ENCODE measurements at regions not wholly inside any gene's neighbourhood (a gene's known extent, or its start where the extent isn't known, plus 50 kb on each side); places are given as distances from the start of the nearest gene placed in this dataset.
A peak's percentile ranks its signal among the peaks of the same experiment; 100 is the strongest.

- H3K4me3 Mint-ChIP-seq = no peak overlapping the region
- ATAC-seq = no peak
- H3K4me1 Mint-ChIP-seq = peaks cover 28% of the 10 kb centered on the region
- no peak for DNase-seq (ENCODE audit: low spot score)
- ChIA-PET POLR2A (no interaction called here), CTCF (no interaction called here)
- no peak overlapping the region for H3K27ac Mint-ChIP-seq
- no peaks in the 10 kb centered on the region for H3K9me3 Mint-ChIP-seq
- H3K27me3 Mint-ChIP-seq (ENCODE audit: low read depth) = no peaks in the 10 kb centered on the region
- no peaks in the 10 kb centered on the region for H3K36me3 Mint-ChIP-seq
- no peak for TF ChIP-seq ZBTB21 (CRISPR knock-in tag; IDR thresholded peaks at IDR 0.05; ENCODE audit: borderline replicate concordance)
- no peak for TF ChIP-seq NR2C2 (CRISPR knock-in tag; IDR thresholded peaks at IDR 0.05)
- TF ChIP-seq AR (CRISPR knock-in tag; IDR thresholded peaks at IDR 0.05) = no peak
- TF ChIP-seq SP1 (CRISPR knock-in tag; conservative IDR thresholded peaks at IDR 0.05) = no peak
- TF ChIP-seq NFYB (CRISPR knock-in tag; conservative IDR thresholded peaks at IDR 0.05; ENCODE audit: low read depth) = no peak
- no peak for TF ChIP-seq SMAD3 (CRISPR knock-in tag; IDR thresholded peaks at IDR 0.05; ENCODE audit: borderline replicate concordance)
- no peak for TF ChIP-seq TP53 (CRISPR knock-in tag; IDR thresholded peaks at IDR 0.05)
- TF ChIP-seq FOXP4 (CRISPR knock-in tag; IDR thresholded peaks at IDR 0.05) = no peak
- no peak for TF ChIP-seq ZNF138 (CRISPR knock-in tag; conservative IDR thresholded peaks at IDR 0.05)
- no peak for TF ChIP-seq RELA (CRISPR knock-in tag; IDR thresholded peaks at IDR 0.05; ENCODE audit: borderline replicate concordance)
- no peak for TF ChIP-seq ZNF512 (CRISPR knock-in tag; IDR thresholded peaks at IDR 0.05; ENCODE audit: borderline replicate concordance)
- no peak for TF ChIP-seq FOXP1 (CRISPR knock-in tag; IDR thresholded peaks at IDR 0.05; ENCODE audit: borderline replicate concordance)
Measured at GRCh38 chr9:119761812-119762211, 392.6 kb upstream of the BRINP1 start.

- H3K27ac Mint-ChIP-seq = no peak overlapping the region
- H3K9me3 Mint-ChIP-seq = no peaks in the 10 kb centered on the region
- ChIA-PET POLR2A (no interaction called here), CTCF (no interaction called here)
- ATAC-seq (peak; percentile 20; the same call in 1 of the 2 replicates), DNase-seq (ENCODE audit: low spot score) (no peak)
- no peaks in the 10 kb centered on the region for H3K36me3 Mint-ChIP-seq
- TF ChIP-seq FOXP4 (CRISPR knock-in tag; IDR thresholded peaks at IDR 0.05) (peak; percentile 57; the same call in 1 of the 2 replicates), ZNF532 (CRISPR knock-in tag; IDR thresholded peaks at IDR 0.05; ENCODE audit: borderline replicate concordance) (no peak), NR2C2 (CRISPR knock-in tag; IDR thresholded peaks at IDR 0.05) (no peak)
- no peak overlapping the region for H3K4me3 Mint-ChIP-seq
- H3K27me3 Mint-ChIP-seq (ENCODE audit: low read depth) = no peaks in the 10 kb centered on the region
- H3K4me1 Mint-ChIP-seq = peaks cover 28% of the 10 kb centered on the region
Measured at GRCh38 chr9:119758990-119759389, 389.8 kb upstream of the BRINP1 start.
